ENCODE measurements at regions not wholly inside any gene's neighbourhood (a gene's known extent, or its start where the extent isn't known, plus 50 kb on each side); places are given as distances from the start of the nearest gene placed in this dataset.

- H3K9me3 Mint-ChIP-seq (ENCODE audit: unreplicated experiment), result no peaks in the 10 kb centered on the region
- BruUV-seq (replicated peaks), result no TSS peak
- POLR2A ChIA-PET, result no interaction called here
- no peaks in the 10 kb centered on the region for H3K27me3 Mint-ChIP-seq (ENCODE audit: insufficient read depth, unreplicated experiment)
- CTCF ChIA-PET, result interaction anchor here (0.5 to 0.6 kb wide), 2 partner anchors 138 to 372 kb away, joined by 3 read pairs; no protein-coding TSS in a partner anchor
- DNase-seq (ENCODE audit: unreplicated experiment), result no peak
- no peaks in the 10 kb centered on the region for H3K4me1 Mint-ChIP-seq (ENCODE audit: insufficient read depth, unreplicated experiment)
- no peak overlapping the region for H3K27ac Mint-ChIP-seq (ENCODE audit: low read depth, unreplicated experiment)
- H3K4me3 Mint-ChIP-seq (ENCODE audit: unreplicated experiment), result no peak overlapping the region
- H3K36me3 Mint-ChIP-seq (ENCODE audit: insufficient read depth, unreplicated experiment), result no peaks in the 10 kb centered on the region
- TF ChIP-seq CTCF (IDR thresholded peaks at IDR 0.05; ENCODE audit: unreplicated experiment), result no peak
- intact Hi-C loops (cut with micrococcal nuclease), result no loop called here
Observed at GRCh38 chr6:168823397-168824212, 382.6 kb downstream of the SMOC2 start.

- intact Hi-C loops (cut with micrococcal nuclease), result no loop called here
- no TSS peak for BruUV-seq (replicated peaks)
- Mint-ChIP-seq H3K27ac (ENCODE audit: low read depth, unreplicated experiment) (no peak overlapping the region), H3K27me3 (ENCODE audit: insufficient read depth, unreplicated experiment) (no peaks in the 10 kb centered on the region), H3K4me3 (ENCODE audit: unreplicated experiment) (no peak overlapping the region), H3K9me3 (ENCODE audit: unreplicated experiment) (no peaks in the 10 kb centered on the region), H3K4me1 (ENCODE audit: insufficient read depth, unreplicated experiment) (no peaks in the 10 kb centered on the region), H3K36me3 (ENCODE audit: insufficient read depth, unreplicated experiment) (no peaks in the 10 kb centered on the region)
- no peak for DNase-seq (ENCODE audit: unreplicated experiment)
- POLR2A ChIA-PET, result no interaction called here
- CTCF ChIA-PET, result interaction anchor here (1.1 kb wide), 1 partner anchor 63 kb away, joined by 4 read pairs; no protein-coding TSS in a partner anchor
- no peak for TF ChIP-seq CTCF (IDR thresholded peaks at IDR 0.05; ENCODE audit: unreplicated experiment)
Observed at GRCh38 chr6:168822376-168822775, 381.4 kb downstream of the SMOC2 start.

GRCh38 chr6:168819546-168819945 is 378.6 kb downstream of the SMOC2 start:
- Mint-ChIP-seq H3K27me3 (ENCODE audit: insufficient read depth, unreplicated experiment) (peaks cover 10% of the 10 kb centered on the region), H3K36me3 (ENCODE audit: insufficient read depth, unreplicated experiment) (no peaks in the 10 kb centered on the region), H3K4me3 (ENCODE audit: unreplicated experiment) (no peak overlapping the region), H3K27ac (ENCODE audit: low read depth, unreplicated experiment) (no peak overlapping the region), H3K9me3 (ENCODE audit: unreplicated experiment) (peaks cover 7% of the 10 kb centered on the region), H3K4me1 (ENCODE audit: insufficient read depth, unreplicated experiment) (peaks cover 5% of the 10 kb centered on the region)
- ChIA-PET CTCF (interaction anchor here (0.9 kb wide), 1 partner anchor 16 kb away, joined by 3 read pairs; no protein-coding TSS in a partner anchor), POLR2A (no interaction called here)
- no peak for TF ChIP-seq CTCF (IDR thresholded peaks at IDR 0.05; ENCODE audit: unreplicated experiment)
- intact Hi-C loops (cut with micrococcal nuclease), result no loop called here
- DNase-seq (ENCODE audit: unreplicated experiment), result no peak
- no TSS peak for BruUV-seq (replicated peaks)

GRCh38 chr6:168817558-168818159 is 376.7 kb downstream of the SMOC2 start:
- intact Hi-C loops (cut with micrococcal nuclease), result no loop called here
- peaks cover 28% of the 10 kb centered on the region for H3K27me3 Mint-ChIP-seq (ENCODE audit: insufficient read depth, unreplicated experiment)
- CTCF ChIA-PET, result no interaction called here
- no peak overlapping the region for H3K27ac Mint-ChIP-seq (ENCODE audit: low read depth, unreplicated experiment)
- TF ChIP-seq CTCF (IDR thresholded peaks at IDR 0.05; ENCODE audit: unreplicated experiment), result no peak
- peaks cover 7% of the 10 kb centered on the region for H3K9me3 Mint-ChIP-seq (ENCODE audit: unreplicated experiment)
- no TSS peak for BruUV-seq (replicated peaks)
- H3K36me3 Mint-ChIP-seq (ENCODE audit: insufficient read depth, unreplicated experiment), result no peaks in the 10 kb centered on the region
- DNase-seq (ENCODE audit: unreplicated experiment), result no peak
- peaks cover 5% of the 10 kb centered on the region for H3K4me1 Mint-ChIP-seq (ENCODE audit: insufficient read depth, unreplicated experiment)
- no peak overlapping the region for H3K4me3 Mint-ChIP-seq (ENCODE audit: unreplicated experiment)
- POLR2A ChIA-PET, result no interaction called here

Data from MCF 10A (cell line).